ENCODE measurements at regions not wholly inside any gene's neighbourhood (a gene's known extent, or its start where the extent isn't known, plus 50 kb on each side); places are given as distances from the start of the nearest gene placed in this dataset.

DNA sequence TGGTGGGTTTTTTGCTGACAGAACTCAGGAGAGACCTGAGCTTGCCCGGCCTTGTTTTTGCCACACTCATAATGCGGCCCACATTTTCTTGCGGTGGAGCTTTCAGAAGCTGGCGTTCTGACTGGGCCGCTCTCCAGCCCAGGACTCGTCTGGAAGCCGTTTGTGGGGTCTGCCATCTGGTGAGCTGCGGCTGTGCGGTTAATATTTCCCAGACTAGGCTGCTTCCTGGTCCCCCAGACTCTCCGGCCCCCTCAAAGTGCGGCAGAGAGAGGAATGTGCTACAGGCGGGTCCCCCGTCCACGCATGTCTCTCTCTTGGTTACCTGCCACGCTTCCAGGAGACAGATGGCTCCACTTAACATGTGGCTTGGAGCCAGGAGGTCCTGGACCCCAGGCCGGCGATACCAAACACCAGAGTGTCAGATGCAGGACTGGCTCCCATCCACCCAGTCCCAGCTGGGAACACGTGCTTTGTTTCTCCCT, 128.9 kb upstream of the PMEPA1 start:
- DNase-seq, result no peak

DNA sequence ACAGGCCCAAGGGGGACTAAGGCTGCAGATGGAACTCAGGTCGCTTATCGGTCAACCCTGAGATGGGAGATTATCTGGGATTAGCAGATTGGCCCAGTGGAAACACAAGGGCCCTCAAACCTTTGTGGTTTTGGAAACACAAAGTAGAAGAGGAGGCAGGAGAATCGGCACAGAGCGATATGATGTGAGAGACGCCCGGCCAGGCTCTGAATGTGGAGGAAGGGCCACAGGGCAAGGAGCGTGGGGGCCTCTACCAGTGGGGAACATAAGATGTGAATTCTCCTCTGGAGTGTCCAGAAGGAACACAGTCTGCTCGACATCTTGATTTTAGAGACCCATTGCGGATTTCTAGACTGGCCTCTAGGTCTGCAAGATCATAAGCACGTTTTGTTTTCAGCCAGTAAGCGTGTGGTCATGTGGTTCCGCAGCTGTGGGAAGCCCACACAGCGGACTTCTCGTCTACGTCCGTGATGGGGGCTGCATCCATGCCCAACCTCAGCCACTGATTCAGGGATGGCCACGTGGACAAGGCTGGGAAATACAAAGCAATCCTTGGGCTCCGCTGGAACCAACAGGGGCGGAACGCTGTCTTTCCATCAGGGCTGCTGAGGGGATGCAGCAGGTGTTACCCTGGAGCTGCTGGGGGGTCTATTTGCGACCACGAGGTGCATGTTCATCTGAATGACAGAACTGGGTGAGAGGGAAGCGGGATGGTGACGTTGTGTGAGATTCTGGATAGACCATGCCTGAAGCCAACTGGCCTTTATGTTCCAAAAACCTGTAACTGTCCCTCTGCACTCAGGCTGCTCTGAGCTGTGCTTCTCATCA, 127.6 kb upstream of the PMEPA1 start:
- DNase-seq, result no peak

DNA sequence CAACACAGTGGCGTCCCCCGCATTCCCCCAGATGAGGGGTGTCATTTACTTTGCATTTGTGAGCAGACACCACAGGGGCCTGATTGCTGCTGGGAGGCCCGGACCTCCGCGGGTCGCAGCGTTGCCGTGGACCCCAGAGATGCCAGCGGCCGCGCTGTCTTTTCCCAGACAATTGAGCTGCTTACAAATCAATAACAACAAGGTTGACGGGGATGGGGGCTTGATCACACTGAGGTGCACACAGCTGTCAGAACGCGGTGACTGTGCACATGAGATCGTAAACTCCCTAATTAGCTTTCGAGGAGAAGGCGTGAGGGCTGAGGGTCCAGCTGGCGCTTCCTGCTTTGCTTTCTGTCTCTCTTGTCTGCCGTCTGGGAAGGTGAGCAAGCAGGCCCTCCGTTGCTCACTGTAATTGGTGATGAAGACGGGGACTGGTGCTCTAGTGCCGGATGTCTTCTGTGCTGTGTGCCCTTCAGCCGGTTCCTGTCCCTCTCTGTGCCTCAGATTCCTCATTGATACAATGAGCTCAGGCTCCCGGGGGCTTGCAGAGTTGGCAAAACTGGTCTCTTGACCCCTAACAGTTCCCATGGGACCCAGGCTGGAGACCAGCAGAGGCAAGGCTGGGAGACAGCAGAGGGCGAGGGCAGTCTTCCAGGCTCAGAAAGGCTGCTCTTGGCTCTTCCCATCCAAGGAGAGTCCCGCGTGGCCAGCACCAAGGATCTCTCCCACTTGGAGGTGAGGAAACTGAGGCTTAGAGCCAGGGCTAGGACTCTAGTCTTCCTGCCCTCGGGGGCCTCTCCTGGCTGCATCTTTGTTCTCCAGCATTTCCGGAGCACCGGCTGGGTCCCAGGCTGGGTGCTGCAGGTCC, 126.0 kb upstream of the PMEPA1 start:
- DNase-seq, result no peak

DNA sequence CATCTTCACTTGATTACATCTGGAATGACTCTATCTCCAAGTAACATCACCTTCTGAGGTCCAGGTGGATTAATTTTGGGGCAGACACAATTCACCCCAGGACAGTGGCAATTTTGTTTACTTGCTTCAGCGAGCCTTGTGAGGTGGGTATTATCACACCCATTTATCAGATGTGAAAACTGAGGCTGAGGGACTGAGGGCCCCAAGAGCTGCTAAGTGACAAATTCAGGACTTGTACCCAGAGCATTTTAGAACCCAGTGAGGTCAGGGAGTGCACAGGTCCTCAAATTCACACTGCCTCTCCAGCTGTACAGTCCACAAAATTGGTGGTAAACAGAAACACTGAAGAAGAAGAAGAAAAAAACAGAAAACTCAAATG, 125.2 kb upstream of the PMEPA1 start:
- DNase-seq, result no peak

DNA sequence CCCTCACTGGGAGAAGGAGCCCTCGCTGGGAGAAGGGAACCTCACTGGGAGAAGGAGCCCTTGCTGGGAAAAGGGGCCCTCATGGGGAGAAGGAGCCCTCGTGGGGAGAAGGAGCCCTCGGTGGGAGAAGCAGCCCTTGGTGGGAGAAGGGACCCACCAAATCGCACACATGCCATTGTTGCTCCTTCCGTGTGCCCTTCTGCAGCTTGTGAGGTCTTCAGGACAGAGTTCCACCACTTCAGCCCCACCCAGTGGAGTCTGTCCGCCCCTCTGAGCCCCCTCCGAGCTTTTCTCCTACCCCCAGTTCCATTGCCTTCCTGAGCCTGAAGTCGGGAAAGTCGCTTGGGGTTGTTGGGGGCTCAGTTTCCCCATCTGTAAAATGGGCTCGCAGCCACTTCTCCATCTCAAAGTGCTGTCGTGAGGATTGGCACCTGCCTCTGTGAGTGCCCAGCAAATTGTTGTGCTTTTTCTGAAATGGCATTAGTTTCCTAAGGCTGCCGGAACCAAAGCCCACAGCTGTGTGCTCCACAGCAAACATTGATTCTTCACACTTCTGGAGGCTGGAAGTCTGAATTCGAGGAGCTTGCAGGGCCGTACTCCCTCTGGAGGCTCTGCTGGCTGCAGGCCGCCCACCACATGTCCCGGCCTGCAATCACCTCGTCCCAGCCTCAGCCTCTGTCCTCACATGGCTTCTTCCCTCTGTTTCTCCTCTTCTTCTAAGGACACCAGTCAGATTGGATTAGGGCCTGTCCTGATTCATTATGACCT, 124.7 kb upstream of the PMEPA1 start:
- DNase-seq, result no peak

DNA sequence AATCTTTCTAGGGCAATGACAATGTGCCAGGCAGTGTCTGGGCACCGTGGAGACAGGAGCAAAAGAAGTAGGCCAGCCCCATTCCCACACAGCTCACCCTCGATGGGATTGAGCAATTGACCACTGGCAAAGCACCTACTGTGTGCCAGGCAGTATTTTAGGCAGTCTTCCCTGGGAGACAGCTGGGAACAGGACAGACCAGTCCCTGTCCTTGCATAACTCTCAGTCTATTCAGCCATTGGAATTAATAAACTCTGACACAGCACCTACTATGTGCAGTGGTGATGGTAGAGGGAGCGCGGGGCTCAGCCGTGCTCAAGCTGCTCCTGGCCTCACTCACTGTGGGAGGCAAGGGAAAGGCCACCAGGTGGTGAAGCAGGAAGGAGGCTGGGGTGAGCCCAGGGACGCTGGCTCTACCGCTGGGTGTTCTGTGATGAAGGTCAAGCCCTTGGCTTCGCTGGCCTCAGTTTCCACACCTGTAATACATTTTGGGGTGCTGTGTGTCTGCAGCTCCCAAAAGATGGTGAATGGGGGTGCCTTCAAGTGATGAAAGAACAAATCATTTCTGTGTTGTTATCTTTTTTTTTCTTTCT, 122.3 kb upstream of the PMEPA1 start:
- DNase-seq, result no peak

DNA sequence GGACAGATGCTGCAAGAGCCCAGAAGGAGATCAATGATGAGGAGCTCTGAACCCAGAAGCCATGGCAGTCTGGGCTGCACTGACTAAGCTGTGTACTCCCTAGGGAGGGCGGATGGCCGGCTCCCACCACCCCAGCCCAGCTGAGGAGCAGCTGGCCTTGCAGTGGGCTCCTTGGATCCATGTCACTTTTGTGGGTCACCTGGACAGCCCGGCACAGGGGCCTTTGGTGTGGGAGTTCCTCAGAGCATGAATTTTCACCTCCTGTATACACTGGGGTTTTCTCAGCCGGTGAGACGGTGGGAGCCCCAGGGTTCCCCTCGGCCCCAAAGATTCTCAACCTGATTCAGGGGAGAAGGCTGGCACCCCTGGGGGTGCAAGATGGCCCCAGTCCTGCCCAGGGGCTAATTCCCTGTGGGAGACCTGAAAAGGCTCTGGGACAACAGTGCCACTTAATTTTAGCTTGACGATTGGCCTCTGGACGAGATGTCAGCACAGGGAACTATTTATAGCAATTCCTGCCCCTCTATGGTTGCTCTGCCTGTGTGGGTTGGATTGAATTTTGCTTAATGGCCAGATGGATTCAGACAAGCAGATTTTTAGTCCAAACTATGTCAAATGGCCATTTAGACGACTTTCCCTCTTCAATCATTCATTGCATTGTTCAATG, 121.6 kb upstream of the PMEPA1 start:
- no peak for DNase-seq

DNA sequence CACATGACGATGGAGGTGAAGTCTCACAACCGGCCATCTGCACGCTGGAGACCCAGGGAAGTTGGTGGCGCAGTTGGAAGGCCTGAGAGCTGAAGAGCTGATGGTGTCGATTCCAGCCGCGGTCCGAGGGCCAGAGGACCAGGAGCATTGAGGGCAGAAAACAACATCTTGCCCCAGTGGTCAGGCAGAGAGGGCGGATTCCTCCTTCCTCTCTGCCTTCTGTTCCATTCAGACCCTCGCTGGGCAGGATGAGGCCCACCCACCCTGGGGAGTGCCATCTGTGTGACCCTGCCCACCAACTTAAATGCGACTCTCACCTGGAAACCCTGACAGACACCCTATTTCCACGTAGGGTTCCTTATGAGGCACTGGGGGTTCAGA, 120.7 kb upstream of the PMEPA1 start:
- DNase-seq, result no peak

DNA sequence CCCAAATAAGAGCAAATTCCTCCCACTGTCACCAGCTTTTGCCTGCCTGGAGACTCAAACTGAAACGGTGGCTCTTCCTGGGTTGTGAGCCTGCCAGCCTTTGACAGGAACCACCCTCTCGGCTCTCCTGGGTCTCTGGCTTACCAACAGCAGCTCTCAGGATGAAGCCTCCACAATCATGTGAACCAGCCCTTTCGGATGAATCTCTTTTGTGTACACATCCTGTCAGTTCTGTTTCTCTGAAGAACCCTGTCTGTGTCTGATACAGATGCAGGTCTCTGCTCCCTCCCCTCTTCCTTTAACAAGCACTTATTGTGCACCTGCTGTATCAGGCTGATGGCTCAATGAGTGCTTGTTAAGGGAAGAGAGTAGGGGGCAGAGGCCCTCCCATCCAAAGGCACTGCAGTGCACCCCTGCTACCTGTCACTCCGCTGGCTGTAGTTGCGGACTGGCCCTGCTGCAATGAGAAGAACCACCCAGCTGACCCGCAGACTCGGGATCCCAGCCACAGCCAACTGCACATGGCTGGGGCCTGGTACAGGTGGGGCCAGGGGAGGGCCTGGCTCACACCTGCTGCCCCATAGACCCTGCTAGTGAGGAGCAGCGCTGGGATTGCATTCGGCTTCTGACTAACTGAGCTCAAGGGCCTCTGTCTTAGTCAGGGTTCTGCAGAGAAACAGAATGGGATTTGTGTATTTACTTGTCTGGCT, 120.1 kb upstream of the PMEPA1 start:
- no peak for DNase-seq

DNA sequence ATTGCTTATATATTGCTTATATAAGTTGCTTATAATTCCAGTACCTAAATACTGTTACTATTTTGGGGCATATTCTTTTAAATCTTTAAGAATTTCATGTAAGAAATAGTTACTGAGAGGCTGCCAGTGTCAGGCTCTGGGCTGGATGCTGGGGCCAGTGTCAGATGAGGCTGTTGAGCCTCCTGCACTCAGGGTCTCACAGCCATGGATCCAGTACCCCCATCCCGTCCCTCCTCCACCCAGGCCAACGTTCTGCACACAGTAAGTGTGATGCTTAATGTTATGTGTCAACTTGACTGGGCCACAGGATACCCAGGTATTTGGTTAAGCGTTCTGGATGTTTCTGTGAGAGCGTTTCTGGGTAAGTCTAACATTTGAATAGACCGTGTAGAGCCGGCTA, 119.5 kb upstream of the PMEPA1 start:
- DNase-seq, result no peak

DNA sequence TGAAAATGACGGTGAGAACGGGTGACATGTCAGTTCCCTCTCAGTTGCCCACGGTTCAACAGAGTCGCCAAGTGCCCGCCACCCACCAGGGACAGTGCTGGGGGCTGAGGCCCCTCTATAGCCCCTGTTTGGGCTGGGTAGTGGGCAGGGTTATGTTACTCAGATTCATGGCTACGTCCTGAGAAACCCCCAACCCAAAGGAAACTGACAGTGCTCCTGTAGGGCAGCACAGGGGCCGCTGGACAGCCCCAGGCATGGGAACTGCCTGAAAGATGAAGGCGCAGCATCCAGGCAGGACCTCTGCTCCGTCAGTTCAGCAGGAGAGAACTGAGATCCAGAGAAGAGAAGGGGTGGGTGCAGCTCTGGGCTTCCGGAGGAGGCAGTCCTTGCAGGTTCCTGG, 118.9 kb upstream of the PMEPA1 start:
- DNase-seq, result no peak

DNA sequence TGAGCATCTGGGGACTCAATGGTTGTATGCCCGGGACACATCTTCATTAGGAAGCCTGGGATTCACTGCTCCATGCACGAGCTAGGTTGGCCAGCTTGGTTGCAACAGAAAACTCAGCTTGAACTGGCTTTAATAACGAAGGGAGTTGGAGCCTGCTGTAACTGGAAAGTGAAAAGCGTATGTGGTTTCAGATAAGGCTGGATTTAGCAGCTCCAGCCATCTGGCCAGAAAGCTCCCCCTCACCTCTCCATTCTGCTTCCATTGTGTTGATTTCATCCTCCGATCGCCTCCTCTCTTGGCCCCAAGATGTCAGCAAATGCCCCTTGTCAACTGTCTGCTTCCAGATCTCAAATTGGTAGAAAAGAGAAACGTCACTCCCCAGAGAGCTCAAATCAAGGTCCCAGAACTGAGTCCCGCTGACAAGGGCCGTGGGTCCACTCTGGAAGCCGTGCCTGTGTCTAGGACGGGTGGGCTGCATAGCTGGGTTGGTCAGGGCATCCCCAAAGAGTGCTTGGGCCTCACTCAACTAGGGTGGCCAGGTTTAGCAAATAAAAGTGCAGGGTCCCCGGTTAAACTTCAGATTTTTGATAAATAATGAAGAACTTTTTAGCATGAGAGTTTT, 117.0 kb upstream of the PMEPA1 start:
- no peak for DNase-seq

DNA sequence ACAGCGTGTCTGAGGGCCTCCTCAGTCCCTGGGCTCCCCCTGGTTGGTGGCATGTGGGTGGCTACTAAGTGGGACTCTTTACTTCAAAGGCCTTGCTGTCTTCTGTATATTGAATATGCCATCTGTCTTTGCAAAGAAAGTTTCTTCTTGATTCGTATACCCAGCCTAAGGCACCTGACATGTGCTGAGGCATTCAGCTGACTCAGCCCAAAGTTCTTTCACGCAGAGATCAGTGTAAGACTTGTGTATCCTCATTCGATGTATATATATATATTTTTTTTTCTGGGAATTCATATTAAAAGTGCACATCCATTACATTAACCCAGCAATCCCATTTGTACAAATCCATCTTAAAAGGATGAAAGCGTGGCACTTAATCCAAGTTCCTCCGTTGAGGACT, 115.1 kb upstream of the PMEPA1 start:
- DNase-seq, result no peak

DNA sequence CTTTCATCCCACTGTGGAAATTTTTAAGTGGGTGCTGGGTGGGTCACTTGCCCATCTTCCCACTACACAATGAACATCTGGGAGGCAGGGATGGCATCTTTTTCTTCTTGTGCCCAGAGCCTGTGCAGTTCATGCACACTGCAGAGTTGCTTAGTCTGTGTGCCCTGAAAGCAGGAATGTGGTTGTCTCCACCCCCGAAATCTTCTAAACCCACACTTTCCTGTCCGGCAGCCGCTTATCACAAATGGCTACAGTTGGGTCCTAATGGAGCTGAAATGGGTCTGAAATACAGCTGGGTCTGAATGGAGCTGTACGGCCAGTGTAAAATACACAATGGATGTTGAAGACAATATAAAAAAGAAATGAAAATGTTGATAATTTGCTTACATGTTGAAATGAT, 112.1 kb upstream of the PMEPA1 start:
- DNase-seq, result no peak

DNA sequence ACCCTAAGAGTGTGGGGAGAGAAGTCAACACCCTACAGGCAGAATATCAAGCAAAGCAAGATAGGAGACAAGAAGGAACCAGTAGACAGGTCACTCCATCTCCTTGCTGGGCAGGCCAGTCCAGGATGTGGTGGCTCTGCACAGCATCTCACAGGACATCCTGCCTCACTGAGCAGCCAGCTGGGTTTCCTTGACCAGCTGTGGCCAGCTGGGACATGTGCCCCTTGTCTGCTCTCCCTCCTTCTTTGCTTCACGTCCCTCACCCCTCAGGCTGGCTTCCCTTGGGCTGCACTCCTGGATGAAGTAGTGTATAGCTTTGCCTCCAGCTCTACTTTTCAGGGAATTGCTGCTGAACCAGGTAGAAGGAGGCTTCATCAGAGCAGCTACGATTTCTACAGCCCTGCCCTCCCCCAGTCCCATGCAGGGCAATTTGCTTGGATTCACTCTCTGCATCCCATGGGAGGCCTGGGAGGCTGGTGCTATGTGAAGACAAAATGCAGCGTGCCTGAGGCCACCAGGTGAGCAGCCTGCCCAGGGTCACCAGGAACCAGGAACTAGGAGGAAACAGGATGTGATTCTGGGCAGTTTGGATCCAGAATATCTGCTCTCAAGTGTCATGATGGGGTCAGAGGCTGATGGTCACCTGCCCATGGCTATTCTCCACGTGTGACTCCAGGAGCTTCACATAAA, 110.0 kb upstream of the PMEPA1 start:
- no peak for DNase-seq

DNA sequence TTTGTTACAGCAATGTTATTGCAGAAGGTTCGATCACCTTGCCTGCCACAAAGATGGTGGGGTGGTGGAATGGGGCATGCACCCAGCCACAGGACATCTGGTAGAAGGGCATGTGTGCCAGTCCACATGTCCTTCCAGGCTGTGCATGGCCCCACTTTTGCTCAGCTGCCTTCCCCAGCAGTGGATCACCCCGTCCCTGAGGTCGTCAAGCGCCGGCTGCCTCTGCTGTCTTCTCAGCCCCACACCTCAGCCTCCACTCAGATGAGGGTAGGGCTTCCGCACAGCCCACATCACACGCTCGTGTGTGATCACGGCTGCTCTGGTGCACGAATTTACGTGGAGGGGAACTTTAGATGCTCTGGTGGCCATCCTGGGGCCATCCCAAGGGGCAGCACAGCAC, 109.5 kb upstream of the PMEPA1 start:
- DNase-seq, result no peak

DNA sequence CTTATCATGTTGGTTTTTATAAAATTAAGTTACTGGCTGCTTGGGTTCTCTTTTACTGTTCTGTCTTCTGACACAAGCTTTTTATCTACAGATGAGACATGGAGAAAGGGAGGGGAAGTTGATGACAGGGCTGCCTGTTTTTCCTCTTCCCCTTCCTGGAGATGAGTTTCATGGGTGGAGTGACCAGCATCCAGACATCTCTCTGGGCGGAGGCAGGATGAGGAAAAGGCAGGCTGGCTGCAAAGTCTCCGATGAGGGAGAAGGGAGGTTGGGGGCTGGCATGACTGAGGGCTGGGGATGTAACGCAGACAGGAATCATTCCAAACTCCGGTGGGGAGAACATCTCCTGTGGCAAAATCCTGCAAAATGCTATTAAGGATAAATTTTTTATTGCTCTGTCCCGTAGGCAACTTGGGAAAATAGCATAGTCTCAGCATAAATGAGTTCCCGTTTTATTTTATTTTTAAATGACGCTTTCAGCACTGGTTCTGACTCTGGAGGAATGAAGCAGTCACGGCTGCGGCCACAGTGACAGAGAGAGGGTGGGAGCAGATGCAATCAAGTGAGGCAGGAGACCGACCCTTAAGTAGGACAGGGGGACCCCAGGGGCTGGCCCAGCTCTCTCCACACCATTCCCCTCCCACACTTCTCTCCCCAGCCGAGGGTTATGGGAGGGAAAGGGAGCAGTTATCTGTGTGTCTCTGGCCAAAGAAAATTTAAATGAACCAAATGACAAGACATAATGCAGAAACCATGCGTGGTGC, 108.8 kb upstream of the PMEPA1 start:
- DNase-seq, result no peak

DNA sequence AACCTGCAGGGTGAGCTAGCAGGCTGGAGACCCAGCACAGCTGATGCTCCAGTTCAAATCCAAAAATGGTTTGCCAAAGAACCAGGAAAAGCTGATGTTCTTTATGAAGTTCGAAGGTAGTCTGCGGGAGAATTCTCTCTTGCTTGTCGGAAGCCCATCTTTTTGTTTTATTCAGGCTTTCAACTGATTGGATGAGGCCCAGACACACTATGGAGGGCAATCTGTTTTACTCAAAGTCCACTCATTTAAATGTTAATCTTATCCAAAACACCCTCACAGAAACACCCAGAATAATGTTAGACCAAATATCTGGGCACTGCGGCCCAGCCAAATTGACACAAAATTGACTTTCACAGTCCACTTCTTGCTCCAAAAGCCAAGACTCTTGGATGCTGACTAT, 105.6 kb upstream of the PMEPA1 start:
- no peak for DNase-seq

DNA sequence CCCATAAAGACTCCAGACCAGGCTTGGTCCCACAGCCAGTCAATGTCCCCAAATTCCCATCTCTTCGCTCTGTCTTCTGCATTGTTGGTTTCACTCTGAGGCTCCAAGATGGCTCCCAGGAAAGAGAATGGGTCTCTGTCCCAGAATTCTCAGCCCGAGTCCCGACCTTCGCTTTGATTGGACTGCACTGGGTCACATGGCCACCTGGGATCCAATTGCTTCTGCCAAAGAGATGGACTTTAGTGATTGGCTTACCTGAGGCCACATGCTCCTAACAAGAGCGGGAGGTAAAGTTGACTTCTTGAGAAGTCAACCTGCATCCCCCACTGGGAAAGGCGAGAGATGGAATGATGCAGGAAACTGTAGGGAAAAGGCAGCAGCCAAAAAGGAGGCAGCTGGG, 104.7 kb upstream of the PMEPA1 start:
- no peak for DNase-seq

All from NCI-H187 (cell line).